ENCODE measurements at regions not wholly inside any gene's neighbourhood (a gene's known extent, or its start where the extent isn't known, plus 50 kb on each side); places are given as distances from the start of the nearest gene placed in this dataset.
"Not testable (repeated sequence)": the region's sequence is repeated elsewhere in the genome, so short reads cannot be mapped to it uniquely, and the experiment has no call there.

GRCh38 chr2:41027095-41027494 lies 575.2 kb upstream of the SLC8A1 start:
- no peak for FAIRE-seq

GRCh38 chr2:41031282-41031681 lies 579.4 kb upstream of the SLC8A1 start:
- FAIRE-seq (no peak), DNase-seq (ENCODE audit: low spot score in 2 of 2) (no peak)

More at GRCh38 chr2:41027095-41027494, 575.2 kb upstream of the SLC8A1 start:
- no peak for DNase-seq (ENCODE audit: low spot score in 2 of 2)

- FAIRE-seq = no peak
- no peak for DNase-seq (ENCODE audit: low spot score in 2 of 2)
These were observed 580.8 kb upstream of the SLC8A1 start for GRCh38 chr2:41032715-41033114.

- FAIRE-seq = no peak
These were observed 581.2 kb upstream of the SLC8A1 start for GRCh38 chr2:41033127-41033526.

DNA sequence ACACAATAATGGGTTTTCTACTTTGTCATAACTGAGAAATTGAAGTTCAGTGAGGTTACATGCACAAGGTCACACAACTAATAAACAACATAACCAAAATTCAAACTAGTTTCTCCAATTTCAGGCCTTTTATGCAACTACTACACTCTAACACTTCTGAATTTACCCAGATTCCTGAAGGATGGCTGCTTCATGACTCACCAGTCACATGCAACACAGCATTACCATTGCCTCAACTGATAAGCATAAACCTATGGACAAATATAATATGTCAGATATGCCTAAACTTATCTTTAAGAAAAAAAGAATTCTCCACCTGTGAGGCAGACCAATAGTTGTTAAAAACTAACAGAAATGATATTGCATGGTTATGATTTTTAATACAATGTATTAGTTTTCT lies 586.5 kb upstream of the SLC8A1 start:
- no peak for DNase-seq (ENCODE audit: low spot score in 2 of 2)
- FAIRE-seq = no peak

More at GRCh38 chr2:41033127-41033526, 581.2 kb upstream of the SLC8A1 start:
- no peak for DNase-seq (ENCODE audit: low spot score in 2 of 2)

- FAIRE-seq = not testable (repeated sequence)
These were observed 587.9 kb upstream of the SLC8A1 start for GRCh38 chr2:41039750-41040149.

DNA sequence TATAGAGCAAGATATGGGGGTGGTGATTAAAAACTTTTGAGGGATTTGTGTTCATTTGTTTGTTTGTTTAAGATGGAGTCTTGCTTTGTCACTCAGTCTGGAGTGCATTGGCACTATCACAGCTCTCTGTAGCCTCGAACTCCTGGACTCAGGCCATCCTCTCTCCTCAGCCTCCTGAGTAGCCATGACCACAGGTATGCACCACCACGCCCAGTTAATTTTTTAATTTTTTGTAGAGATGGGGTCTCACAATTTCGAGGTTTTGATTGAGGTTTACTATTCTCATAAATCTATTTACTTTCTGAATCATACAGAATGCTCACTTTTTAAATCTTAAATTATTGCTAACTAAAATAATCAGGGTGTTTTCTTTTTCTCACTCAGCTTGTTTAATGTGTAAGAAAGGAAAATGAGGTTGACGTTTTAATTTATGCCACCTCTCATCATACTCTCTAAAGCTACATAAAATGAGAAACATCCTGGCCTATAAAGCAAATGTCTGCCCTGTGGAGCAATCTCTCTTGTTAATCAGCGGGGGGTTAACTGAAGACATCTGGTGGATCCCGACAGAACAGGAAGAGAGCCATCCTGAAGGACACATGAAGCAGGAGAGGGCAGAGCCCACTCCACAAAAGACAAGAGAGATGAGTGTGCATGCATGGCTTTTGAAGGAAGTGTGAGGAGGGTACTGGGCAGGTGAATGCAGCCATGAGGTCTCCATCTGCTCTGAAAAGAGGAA lies 589.1 kb upstream of the SLC8A1 start:
- no peak for DNase-seq (ENCODE audit: low spot score in 2 of 2)
- no peak for FAIRE-seq

More at GRCh38 chr2:41039750-41040149, 587.9 kb upstream of the SLC8A1 start:
- not testable (repeated sequence) for DNase-seq (ENCODE audit: low spot score in 2 of 2)

- no peak for FAIRE-seq
These were observed 590.5 kb upstream of the SLC8A1 start for GRCh38 chr2:41042343-41042742.

DNA sequence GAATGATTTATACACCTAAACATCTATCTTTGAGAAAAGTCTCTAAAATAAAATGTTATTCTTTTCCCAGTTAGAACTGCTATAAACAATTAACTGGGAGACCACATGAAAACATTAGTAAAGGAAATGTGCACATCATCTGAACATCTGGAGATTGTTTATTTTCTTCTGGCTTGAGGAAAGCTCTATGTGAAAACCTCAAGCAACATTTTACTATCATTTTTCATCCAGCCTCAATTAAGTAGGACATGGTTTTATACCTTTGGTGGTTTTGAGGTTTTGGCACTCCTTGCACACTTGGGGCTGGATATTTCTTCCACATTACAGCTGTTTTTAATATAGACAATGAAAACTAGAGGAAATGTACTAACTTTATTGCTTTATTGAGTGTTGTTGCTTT lies 609.5 kb upstream of the SLC8A1 start:
- DNase-seq (ENCODE audit: low spot score in 2 of 2) (no peak), FAIRE-seq (no peak)

More at GRCh38 chr2:41042343-41042742, 590.5 kb upstream of the SLC8A1 start:
- no peak for DNase-seq (ENCODE audit: low spot score in 2 of 2)

DNA sequence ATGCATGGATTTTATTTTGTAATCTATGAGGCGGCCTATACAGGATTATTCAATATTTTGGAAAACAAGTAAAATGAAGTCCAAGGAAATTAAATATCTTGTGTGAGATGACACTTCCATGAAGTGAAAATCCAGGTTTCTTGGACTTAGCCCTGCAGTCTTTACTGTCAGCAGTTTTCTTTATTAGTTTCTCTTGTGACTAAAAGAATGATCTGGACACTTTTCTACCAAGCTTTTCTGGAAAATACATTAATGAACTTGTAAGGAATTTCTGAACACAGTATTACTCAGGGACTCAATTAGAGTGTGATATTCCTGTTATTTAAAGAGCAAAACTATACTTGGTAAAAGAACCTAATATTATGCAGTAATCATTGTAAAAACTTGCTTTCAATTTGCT lies 610.4 kb upstream of the SLC8A1 start:
- no peak for DNase-seq (ENCODE audit: low spot score in 2 of 2)
- FAIRE-seq = no peak

GRCh38 chr2:41066168-41066567 lies 614.3 kb upstream of the SLC8A1 start:
- DNase-seq (ENCODE audit: low spot score in 2 of 2) (no peak), FAIRE-seq (no peak)

- no peak for FAIRE-seq
- no peak for DNase-seq (ENCODE audit: low spot score in 2 of 2)
These were observed 616.9 kb upstream of the SLC8A1 start for GRCh38 chr2:41068740-41069139.

DNA sequence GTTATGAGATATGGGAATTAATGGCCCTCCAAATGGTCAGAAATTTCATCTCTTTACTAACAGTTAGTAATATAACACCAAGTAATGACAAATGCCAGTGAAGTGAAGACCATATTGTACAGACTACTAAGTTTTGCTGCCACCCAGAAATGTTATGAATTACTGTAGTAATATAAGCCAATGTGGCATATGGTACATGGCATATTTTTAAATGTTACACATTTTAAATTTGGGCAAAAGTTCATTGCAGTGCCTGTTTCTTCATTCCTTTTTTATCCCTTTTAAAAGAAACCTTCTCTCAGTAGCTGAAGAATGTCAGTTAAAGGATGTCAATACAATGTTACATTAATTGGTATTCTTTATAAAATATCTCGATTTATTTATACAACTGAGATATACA lies 626.5 kb upstream of the SLC8A1 start:
- FAIRE-seq (no peak), DNase-seq (ENCODE audit: low spot score in 2 of 2) (no peak)

GRCh38 chr2:41079011-41079410 lies 627.1 kb upstream of the SLC8A1 start:
- FAIRE-seq (no peak), DNase-seq (ENCODE audit: low spot score in 2 of 2) (no peak)

DNA sequence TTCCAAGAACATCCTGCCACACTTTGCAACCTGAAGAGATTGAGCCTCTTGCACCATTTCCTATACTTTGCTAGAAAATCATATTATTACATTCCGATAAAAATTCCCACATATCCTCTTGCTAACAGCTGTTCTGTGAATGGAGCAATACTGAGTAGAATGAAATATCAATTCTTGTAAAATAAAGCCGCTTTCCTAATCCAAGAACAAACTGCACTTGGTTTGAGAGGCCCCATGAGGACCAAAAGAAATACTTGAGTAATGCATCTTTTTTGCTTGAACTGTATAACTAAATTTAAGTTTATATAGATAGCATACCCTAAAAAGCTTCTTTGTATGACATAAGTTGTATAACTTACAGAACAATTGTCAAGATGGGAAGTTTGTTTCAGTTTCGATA lies 632.4 kb upstream of the SLC8A1 start:
- DNase-seq (ENCODE audit: low spot score in 2 of 2) (no peak), FAIRE-seq (no peak)

- no peak for FAIRE-seq
- DNase-seq (ENCODE audit: low spot score in 2 of 2) = no peak
These were observed 636.1 kb upstream of the SLC8A1 start for GRCh38 chr2:41087946-41088345.

GRCh38 chr2:41101281-41101680 lies 649.4 kb upstream of the SLC8A1 start:
- FAIRE-seq = no peak

GRCh38 chr2:41109744-41110143 lies 657.9 kb upstream of the SLC8A1 start:
- no peak for DNase-seq (ENCODE audit: low spot score in 2 of 2)
- FAIRE-seq = no peak

More at GRCh38 chr2:41101281-41101680, 649.4 kb upstream of the SLC8A1 start:
- DNase-seq (ENCODE audit: low spot score in 2 of 2) = no peak

DNA sequence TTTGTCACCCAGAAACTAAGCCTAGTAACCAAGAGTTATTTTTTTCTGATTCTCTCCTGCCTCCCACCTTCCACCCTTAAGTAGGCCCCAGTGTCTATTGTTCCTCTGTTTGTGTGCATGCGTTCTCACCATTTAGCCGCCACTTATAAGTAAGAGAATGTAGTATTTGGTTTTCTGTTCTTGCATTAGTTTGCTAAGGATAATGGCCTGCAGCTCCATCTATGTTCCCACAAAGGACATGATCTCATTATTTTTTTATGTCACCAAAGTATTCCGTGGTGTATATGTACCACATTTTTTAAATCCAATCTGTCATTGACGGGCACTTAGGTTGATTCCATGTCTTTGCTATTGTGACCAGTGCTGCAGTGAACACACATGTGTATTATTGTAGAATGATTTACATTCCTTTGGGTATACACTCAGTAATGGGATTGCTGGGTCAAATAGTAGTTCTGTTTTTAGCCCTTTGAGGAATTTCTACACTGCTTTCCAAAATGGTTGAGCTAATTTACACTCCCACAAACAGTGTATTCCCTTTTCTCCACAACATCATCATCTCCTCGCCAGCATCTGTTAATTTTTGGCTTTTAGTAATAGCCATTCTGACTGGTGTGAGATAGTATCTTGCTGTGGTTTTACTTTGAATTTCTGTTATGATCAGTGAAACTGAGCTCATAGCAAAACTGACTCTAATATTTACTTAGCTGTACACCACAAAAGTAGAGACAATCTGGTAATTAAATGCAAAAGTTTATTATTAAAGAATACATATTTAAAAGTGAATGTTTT lies 660.1 kb upstream of the SLC8A1 start:
- FAIRE-seq (no peak), DNase-seq (ENCODE audit: low spot score in 2 of 2) (no peak)

DNA sequence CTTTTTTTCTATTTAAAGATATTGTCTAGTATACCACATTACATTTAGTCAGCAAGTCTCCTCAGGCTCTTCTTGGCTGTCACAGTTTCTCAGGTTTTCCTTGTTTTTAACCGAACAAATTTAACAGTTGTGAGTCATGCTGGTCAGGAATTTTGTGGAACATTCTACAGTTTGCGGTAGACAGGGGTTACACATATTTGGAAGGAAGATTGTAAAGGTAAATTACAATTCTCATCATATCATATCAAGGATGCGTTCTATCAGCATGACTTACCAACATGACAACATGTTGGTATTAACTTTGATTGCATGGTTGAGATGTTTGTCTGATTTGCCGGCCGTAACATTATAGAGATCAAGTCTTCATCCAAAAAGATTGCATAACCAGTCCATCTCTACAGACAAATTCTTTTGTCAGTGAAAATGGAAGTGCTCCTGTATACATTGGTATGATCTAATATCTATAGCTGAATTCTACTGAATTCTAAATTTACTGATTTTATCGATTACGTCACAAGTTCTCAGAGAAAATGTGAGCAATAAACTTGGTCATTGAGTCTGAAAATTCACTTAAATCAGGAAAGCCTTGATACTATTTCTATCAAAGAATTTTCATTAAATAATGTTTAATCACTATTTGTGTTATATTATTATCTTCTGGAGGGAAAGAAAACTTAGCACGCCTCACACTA lies 664.4 kb upstream of the SLC8A1 start:
- FAIRE-seq = no peak
- no peak for DNase-seq (ENCODE audit: low spot score in 2 of 2)

- no peak for DNase-seq (ENCODE audit: low spot score in 2 of 2)
These were observed 667.6 kb upstream of the SLC8A1 start for GRCh38 chr2:41119489-41119888.

More at GRCh38 chr2:41119489-41119888, 667.6 kb upstream of the SLC8A1 start:
- no peak for FAIRE-seq
